MM.1S (cell line): ENCODE measurements at regions not wholly inside any gene's neighbourhood (a gene's known extent, or its start where the extent isn't known, plus 50 kb on each side); places are given as distances from the start of the nearest gene placed in this dataset.

ENCODE experiments used
- DNase-seq: peaks from one replicate; pipeline ENCODE4 v3.0.0-alpha.2; 2015
- H2AFZ ChIP-seq: fragments of 300-600 bp; sonication (generic); 2 replicates; pipeline ENCODE4 v1.6.0; 2016; ENCODE audit warnings: antibody characterized with exemption, low read length
- H3F3A ChIP-seq: fragments of 300-600 bp; sonication (generic); 2 replicates; pipeline ENCODE4 v1.6.1; 2016; ENCODE audit warnings: mild to moderate bottlenecking, antibody characterized with exemption, low read length, moderate library complexity, mixed read lengths; ENCODE audit not compliant: insufficient read depth
- H3K27ac ChIP-seq: fragments of 300-600 bp; sonication (generic); 2 replicates; pipeline ENCODE4 v1.5.1; 2016; ENCODE audit warnings: mild to moderate bottlenecking, low read length
- H3K27me3 ChIP-seq: fragments of 300-600 bp; sonication (generic); replicated peaks from 2 replicates; pipeline ENCODE4 v1.6.0; 2016; ENCODE audit warnings: low read length; ENCODE audit not compliant: insufficient read depth
- H3K36me3 ChIP-seq: fragments of 300-600 bp; sonication (generic); replicated peaks from 2 replicates; pipeline ENCODE4 v1.6.1; 2016; ENCODE audit warnings: mild to moderate bottlenecking, low read length, mixed read lengths; ENCODE audit not compliant: insufficient read depth
- H3K4me1 ChIP-seq: fragments of 300-600 bp; sonication (generic); 2 replicates; pipeline ENCODE4 v1.6.1; 2016; ENCODE audit warnings: low read length, mixed read lengths
- H3K4me2 ChIP-seq: fragments of 300-600 bp; sonication (generic); 2 replicates; pipeline ENCODE4 v1.6.0; 2016; ENCODE audit warnings: low read depth, low read length
- H3K4me3 ChIP-seq: fragments of 300-600 bp; sonication (generic); 2 replicates; pipeline ENCODE4 v1.5.1; 2016; ENCODE audit warnings: low read length, mixed read lengths
- H3K79me2 ChIP-seq: fragments of 300-600 bp; sonication (generic); 2 replicates; pipeline ENCODE4 v1.6.1; 2016; ENCODE audit warnings: mixed run types, low read length, mixed read lengths
- H3K9ac ChIP-seq: fragments of 300-600 bp; sonication (generic); 2 replicates; pipeline ENCODE4 v1.6.1; 2016; ENCODE audit warnings: low read length, mixed read lengths
- H3K9me2 ChIP-seq: fragments of 300-600 bp; sonication (generic); replicated peaks from 2 replicates; pipeline ENCODE4 v1.6.1; 2016; ENCODE audit warnings: mild to moderate bottlenecking, low read length, mixed read lengths; ENCODE audit not compliant: insufficient read depth
- H3K9me3 ChIP-seq: fragments of 300-600 bp; sonication (generic); replicated peaks from 2 replicates; pipeline ENCODE4 v1.6.1; 2016; ENCODE audit warnings: mild to moderate bottlenecking, low read length, mixed read lengths; ENCODE audit not compliant: insufficient read depth
- H4K20me1 ChIP-seq: fragments of 300-600 bp; sonication (generic); 2 replicates; pipeline ENCODE4 v1.6.1; 2016; ENCODE audit warnings: mild to moderate bottlenecking, low read length, moderate library complexity, mixed read lengths; ENCODE audit not compliant: insufficient read depth
- CTCF ChIP-seq: fragments of 300-600 bp; sonication (generic); IDR thresholded peaks from 2 replicates; pipeline ENCODE4 v1.5.1; 2016; ENCODE audit warnings: antibody characterized with exemption, low read length, mixed read lengths
- EZH2 ChIP-seq: fragments of 300-600 bp; sonication (generic); optimal IDR thresholded peaks from 2 replicates; pipeline ENCODE3; 2017; ENCODE audit warnings: low read depth, mild to moderate bottlenecking, antibody characterized with exemption, low read length, mixed read lengths
- EZH2phosphoT487 ChIP-seq: fragments of 300-600 bp; sonication (generic); IDR thresholded peaks from 2 replicates; pipeline ENCODE4 v1.6.1; 2018; ENCODE audit warnings: antibody characterized with exemption, low read length

- Histone ChIP-seq H3K36me3 (no peaks in the 10 kb centered on the region), H3K9me3 (no peaks in the 10 kb centered on the region), H3F3A (no peaks in the 10 kb centered on the region), H3K9me2 (no peaks in the 10 kb centered on the region), H4K20me1 (no peaks in the 10 kb centered on the region), H3K27me3 (peaks cover 38% of the 10 kb centered on the region), H3K4me2 (no peak overlapping the region), H3K79me2 (no peaks in the 10 kb centered on the region), H2AFZ (no peak overlapping the region), H3K9ac (no peak overlapping the region), H3K4me3 (no peak overlapping the region), H3K4me1 (no peaks in the 10 kb centered on the region), H3K27ac (no peak overlapping the region)
- TF ChIP-seq CTCF (no peak), EZH2 (no peak), EZH2phosphoT487 (no peak)
- no peak for DNase-seq
These were observed 250.2 kb upstream of the CIBAR2 start for GRCh38 chr16:85362443-85362842.

- Histone ChIP-seq H3K9me3 (no peaks in the 10 kb centered on the region), H3K9me2 (no peaks in the 10 kb centered on the region), H3K9ac (no peak overlapping the region), H3K79me2 (no peaks in the 10 kb centered on the region), H3K36me3 (no peaks in the 10 kb centered on the region), H3K4me2 (no peak overlapping the region), H3K4me3 (no peak overlapping the region), H3K27ac (no peak overlapping the region), H2AFZ (no peak overlapping the region), H3F3A (no peaks in the 10 kb centered on the region), H3K4me1 (no peaks in the 10 kb centered on the region), H3K27me3 (peaks cover 42% of the 10 kb centered on the region), H4K20me1 (no peaks in the 10 kb centered on the region)
- DNase-seq, result no peak
- TF ChIP-seq CTCF (no peak), EZH2phosphoT487 (no peak)
These were observed 249.7 kb upstream of the GSE1 start for GRCh38 chr16:85363427-85363826.

- H3K79me2 ChIP-seq, result no peaks in the 10 kb centered on the region
- H3K36me3 ChIP-seq, result no peaks in the 10 kb centered on the region
- no peaks in the 10 kb centered on the region for H4K20me1 ChIP-seq
- H3K27ac ChIP-seq, result no peak overlapping the region
- H3K9ac ChIP-seq, result no peak overlapping the region
- no peaks in the 10 kb centered on the region for H3K4me1 ChIP-seq
- H3F3A ChIP-seq, result no peaks in the 10 kb centered on the region
- H3K9me2 ChIP-seq, result no peaks in the 10 kb centered on the region
- no peak overlapping the region for H3K4me3 ChIP-seq
- peaks cover 43% of the 10 kb centered on the region for H3K27me3 ChIP-seq
- no peak for DNase-seq
- TF ChIP-seq EZH2, result no peak
- TF ChIP-seq CTCF, result no peak
- no peak for TF ChIP-seq EZH2phosphoT487
- no peak overlapping the region for H2AFZ ChIP-seq
- H3K4me2 ChIP-seq, result no peak overlapping the region
- no peaks in the 10 kb centered on the region for H3K9me3 ChIP-seq
These were observed 249.2 kb upstream of the GSE1 start for GRCh38 chr16:85363881-85364280.
